H1 (cell line): ENCODE measurements at regions not wholly inside any gene's neighbourhood (a gene's known extent, or its start where the extent isn't known, plus 50 kb on each side); places are given as distances from the start of the nearest gene placed in this dataset.

Source experiments
- CTCF ChIA-PET: fragments of 300-600 bp; sonication (Branson Sonifier 250); formaldehyde crosslinking; loops from one replicate; lab custom pipeline; 2021; ENCODE audit not compliant: partially characterized antibody; lab: Charles Lee
- POLR2A ChIA-PET: fragments of 300-600 bp; sonication (Branson Sonifier 250); formaldehyde crosslinking; loops from one replicate; lab custom pipeline; 2021; ENCODE audit warnings: inconsistent platforms; ENCODE audit not compliant: partially characterized antibody; lab: Charles Lee
- DNase-seq, 2 experiments: peaks; one replicate each; pipeline versions ENCODE4 v3.0.0 to v3.0.0-alpha.2; 2010 to 2022; ENCODE audit warnings: low spot score in 2 of 2, low read depth in 1 of 2, mixed read lengths in 1 of 2
- FAIRE-seq: peaks from 2 replicates; lab custom pipeline; 2011; peaks lifted over from hg19 to GRCh38; lab: Jason Lieb, UNC
- H2AFZ ChIP-seq: 2 replicates; pipeline ENCODE4 v1.8.1; 2012; ENCODE audit warnings: low read length, inconsistent platforms
- H2AK5ac ChIP-seq: 2 replicates; pipeline ENCODE4 v1.6.1; 2013; ENCODE audit warnings: low read depth, low read length
- H2BK120ac ChIP-seq: replicated peaks from 2 replicates; pipeline ENCODE3; 2013; ENCODE audit warnings: low read depth, low read length, inconsistent platforms
- H2BK12ac ChIP-seq: 2 replicates; pipeline ENCODE4 v1.6.1; 2013; ENCODE audit warnings: low read depth, low read length
- H2BK15ac ChIP-seq: 2 replicates; pipeline ENCODE4 v1.6.1; 2013; ENCODE audit warnings: low read length
- H2BK20ac ChIP-seq: 2 replicates; pipeline ENCODE4 v1.6.1; 2013; ENCODE audit warnings: low read length
- H2BK5ac ChIP-seq: 2 replicates; pipeline ENCODE4 v1.6.1; 2013; ENCODE audit warnings: low read depth, low read length
- H3K14ac ChIP-seq: 2 replicates; pipeline ENCODE4 v1.6.1; 2013; ENCODE audit warnings: inconsistent platforms; ENCODE audit not compliant: insufficient read length
- H3K18ac ChIP-seq: 2 replicates; pipeline ENCODE4 v1.6.1; 2013; ENCODE audit warnings: low read length; ENCODE audit errors: extremely low read depth
- H3K23ac ChIP-seq: 2 replicates; pipeline ENCODE4 v1.6.1; 2013; ENCODE audit warnings: inconsistent platforms; ENCODE audit not compliant: insufficient read length
- H3K23me2 ChIP-seq: 2 replicates; pipeline ENCODE4 v1.6.1; 2013; ENCODE audit warnings: low read depth, low read length
- H3K27ac ChIP-seq: 2 replicates; pipeline ENCODE4 v1.6.1; 2011; ENCODE audit warnings: low read depth, low read length, inconsistent platforms
- H3K27me3 ChIP-seq, 4 experiments: replicated peaks in 1 of 4; 1 replicate in 1 of 4; 2 replicates in 3 of 4; pipeline versions ENCODE4 v1.6.1 to v1.8.1; 2011 to 2013; ENCODE audit warnings: low read length in 3 of 4, mild to moderate bottlenecking in 3 of 4, inconsistent platforms in 2 of 4, mixed read lengths in 2 of 4, moderate library complexity in 1 of 4; ENCODE audit not compliant: control insufficient read depth in 3 of 4, insufficient read depth in 3 of 4; ENCODE audit errors: extremely low read depth in 1 of 4
- H3K36me3 ChIP-seq, 4 experiments: 2 replicates each; pipeline versions ENCODE4 v1.6.1 to v1.8.1; 2011 to 2013; ENCODE audit warnings: mild to moderate bottlenecking in 4 of 4, low read length in 3 of 4, moderate library complexity in 2 of 4, control low read depth in 1 of 4, inconsistent platforms in 1 of 4; ENCODE audit not compliant: insufficient read depth in 4 of 4, control insufficient read depth in 2 of 4
- H3K4ac ChIP-seq: replicated peaks from 2 replicates; pipeline ENCODE3; 2013; ENCODE audit warnings: low read length, low read depth, mixed read lengths, inconsistent platforms; ENCODE audit not compliant: insufficient read length
- H3K4me1 ChIP-seq, 4 experiments: replicated peaks in 1 of 4; 1 replicate in 1 of 4; 2 replicates in 3 of 4; pipeline versions ENCODE4 v1.6.1 to v1.8.1; 2011 to 2013; ENCODE audit warnings: low read length in 3 of 4, inconsistent platforms in 2 of 4, mixed read lengths in 1 of 4; ENCODE audit not compliant: insufficient read depth in 4 of 4, control insufficient read depth in 3 of 4
- H3K4me2 ChIP-seq, 2 experiments: 2 replicates each; pipeline versions ENCODE4 v1.6.1 to v1.8.1; 2011 to 2013; ENCODE audit warnings: low read depth in 2 of 2, low read length in 2 of 2, control low read depth in 1 of 2, inconsistent platforms in 1 of 2, mild to moderate bottlenecking in 1 of 2; ENCODE audit not compliant: insufficient read depth in 1 of 2
- H3K4me3 ChIP-seq, 4 experiments: fragments of 200-600, 300-600 bp in 1 of 4; sonication (generic), shearing (Covaris generic), sonication (Bioruptor Twin) in 1 of 4; 2 replicates each; pipeline versions ENCODE4 v1.5.1 to v1.8.1; 2011 to 2016; ENCODE audit warnings: low read length in 4 of 4, low read depth in 3 of 4, control low read depth in 2 of 4, inconsistent platforms in 2 of 4, mild to moderate bottlenecking in 2 of 4, mixed read lengths in 1 of 4, moderate library complexity in 1 of 4; ENCODE audit not compliant: insufficient read depth in 2 of 4; ENCODE audit errors: extremely low read depth in 1 of 4
- H3K56ac ChIP-seq: replicated peaks from 2 replicates; pipeline ENCODE3; 2013; ENCODE audit warnings: low read depth, mild to moderate bottlenecking, mixed read lengths, low read length, inconsistent platforms; ENCODE audit not compliant: insufficient read length
- H3K79me1 ChIP-seq: 2 replicates; pipeline ENCODE4 v1.6.1; 2013; ENCODE audit warnings: low read depth, low read length, control low read depth
- H3K79me2 ChIP-seq, 2 experiments: 2 replicates each; pipeline versions ENCODE4 v1.6.1 to v1.8.1; 2012 to 2013; ENCODE audit warnings: low read length in 2 of 2, mild to moderate bottlenecking in 2 of 2, inconsistent platforms in 1 of 2; ENCODE audit not compliant: insufficient read depth in 2 of 2, control insufficient read depth in 1 of 2
- H3K9ac ChIP-seq, 4 experiments: replicated peaks in 1 of 4; 1 replicate in 1 of 4; 2 replicates in 3 of 4; pipeline versions ENCODE4 v1.6.1 to v1.8.1; 2011 to 2013; ENCODE audit warnings: low read depth in 3 of 4, low read length in 3 of 4, control low read depth in 2 of 4, mild to moderate bottlenecking in 2 of 4, moderate library complexity in 2 of 4, inconsistent platforms in 1 of 4; ENCODE audit errors: extremely low read depth in 1 of 4
- H3K9me3 ChIP-seq, 2 experiments: 2 replicates each; pipeline versions ENCODE4 v1.6.1 to v1.8.1; 2012 to 2013; ENCODE audit warnings: mild to moderate bottlenecking in 2 of 2, moderate library complexity in 2 of 2, control low read depth in 1 of 2, inconsistent platforms in 1 of 2, low read depth in 1 of 2, low read length in 1 of 2, mixed read lengths in 1 of 2; ENCODE audit not compliant: insufficient read depth in 2 of 2
- H4K20me1 ChIP-seq, 2 experiments: replicated peaks in 1 of 2; 2 replicates each; pipeline versions ENCODE3 to v1.8.1; 2011 to 2013; ENCODE audit warnings: inconsistent platforms in 2 of 2, low read length in 2 of 2, mild to moderate bottlenecking in 1 of 2; ENCODE audit not compliant: insufficient read depth in 2 of 2, control insufficient read depth in 1 of 2
- H4K5ac ChIP-seq: 2 replicates; pipeline ENCODE4 v1.6.1; 2013; ENCODE audit warnings: low read length, low read depth, mixed read lengths, inconsistent platforms; ENCODE audit not compliant: insufficient read length
- H4K8ac ChIP-seq: 2 replicates; pipeline ENCODE4 v1.8.0; 2013; ENCODE audit warnings: mild to moderate bottlenecking, moderate library complexity, low read length, inconsistent platforms; ENCODE audit not compliant: insufficient read depth; ENCODE audit errors: extremely low read depth
- H4K91ac ChIP-seq: replicated peaks from 2 replicates; pipeline ENCODE3; 2013; ENCODE audit warnings: low read length, mixed read lengths, inconsistent platforms; ENCODE audit not compliant: insufficient read length
- ATF3 ChIP-seq: IDR thresholded peaks from 2 replicates; pipeline ENCODE4 v1.6.1; 2011; ENCODE audit warnings: low read depth, mild to moderate bottlenecking, low read length; ENCODE audit not compliant: insufficient read depth
- BACH1 ChIP-seq: IDR thresholded peaks from 2 replicates; pipeline ENCODE4 v1.6.1; 2012; ENCODE audit warnings: low read length, improper control_type of control experiment
- CREB1 ChIP-seq: IDR thresholded peaks from 2 replicates; pipeline ENCODE4 v1.6.1; 2012; ENCODE audit warnings: inconsistent platforms
- CTBP2 ChIP-seq: IDR thresholded peaks from 2 replicates; pipeline ENCODE4 v1.7.0; 2011; ENCODE audit warnings: borderline replicate concordance, mild to moderate bottlenecking, moderate library complexity, mixed read lengths, low read length; ENCODE audit not compliant: insufficient read depth, insufficient read length
- KDM5A ChIP-seq: fragments of 200-600 bp; IDR thresholded peaks from 2 replicates; pipeline ENCODE4 v1.7.1; 2012; ENCODE audit warnings: mild to moderate bottlenecking, low read length, inconsistent platforms, mixed read lengths
- NANOG ChIP-seq: IDR thresholded peaks from 2 replicates; pipeline ENCODE4 v1.6.1; 2011; ENCODE audit warnings: low read length, low read depth, mild to moderate bottlenecking, inconsistent platforms; ENCODE audit not compliant: insufficient read depth, poor library complexity, severe bottlenecking
- PHF8 ChIP-seq: fragments of 200-600 bp; sonication (generic); conservative IDR thresholded peaks from 2 replicates; pipeline ENCODE4 v1.7.1; 2012; ENCODE audit warnings: low read depth, mild to moderate bottlenecking, inconsistent platforms, low read length, moderate library complexity
- POLR2AphosphoS5 ChIP-seq: IDR thresholded peaks from 2 replicates; pipeline ENCODE4 v1.6.1; 2011; ENCODE audit warnings: low read depth, low read length
- RAD21 ChIP-seq, 2 experiments: IDR thresholded peaks in 1 of 2; conservative IDR thresholded peaks in 1 of 2; 2 replicates each; pipeline ENCODE4 v1.6.1; 2011; ENCODE audit warnings: low read depth in 2 of 2, low read length in 2 of 2, improper control_type of control experiment in 1 of 2, inconsistent platforms in 1 of 2, mild to moderate bottlenecking in 1 of 2, moderate library complexity in 1 of 2
- SIRT6 ChIP-seq: IDR thresholded peaks from one replicate; pipeline ENCODE4 v1.7.1; 2012; ENCODE audit warnings: low read length, inconsistent platforms
- SUZ12 ChIP-seq: fragments of 200-600 bp; sonication (generic); IDR thresholded peaks from 2 replicates; pipeline ENCODE4 v1.6.1; 2012; ENCODE audit warnings: mild to moderate bottlenecking, inconsistent platforms, low read length, moderate library complexity, mixed read lengths
- WGBS, 2 experiments: shearing (Covaris generic) in 1 of 2; methylation state at CpG; one replicate each; pipeline versions ENCODE4 v1.1.6 to v1.1.7; 2013 to 2015; ENCODE audit warnings: low lambda C conversion rate in 2 of 2, mixed read lengths in 2 of 2, inconsistent platforms in 1 of 2, low coverage in 1 of 2, missing lambda C conversion rate in 1 of 2; ENCODE audit not compliant: insufficient replicate concordance in 2 of 2, insufficient coverage in 1 of 2, insufficient read length in 1 of 2; ENCODE audit errors: extremely low coverage in 1 of 2, missing lambda C conversion rate in 1 of 2; 5-methylcytosine and 5-hydroxymethylcytosine counted together

DNA sequence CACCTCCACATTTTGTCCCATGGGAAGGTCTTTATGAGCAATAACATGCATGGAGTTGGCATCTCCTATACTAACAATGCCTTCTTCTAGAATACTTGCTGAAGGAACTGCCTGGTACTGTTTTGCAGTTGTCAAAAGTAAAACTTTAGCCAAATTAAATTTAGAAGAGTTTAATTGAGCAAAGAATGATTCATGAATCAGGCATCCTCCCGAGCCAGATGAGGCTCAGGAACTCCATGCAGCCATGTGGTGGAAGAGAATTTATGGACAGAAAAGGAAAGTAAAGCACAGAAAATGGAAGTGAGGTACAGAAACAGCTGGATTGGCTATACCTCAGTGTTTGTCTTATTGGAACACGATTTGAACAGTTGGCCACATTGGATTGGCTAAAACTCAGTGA lies 1081.9 kb downstream of the SLITRK1 start:
- Histone ChIP-seq H4K91ac (no peak overlapping the region), H4K8ac (no peak overlapping the region), H3K4me3 (no peak overlapping the region), H4K20me1 (no peaks in the 10 kb centered on the region), H2BK120ac (no peak overlapping the region), H3K9ac (no peak overlapping the region), H2BK15ac (no peak overlapping the region), H3K9me3 (no peaks in the 10 kb centered on the region), H3K23ac (no peak overlapping the region), H3K56ac (no peak overlapping the region), H3K79me2 (no peaks in the 10 kb centered on the region), H3K4me2 (no peak overlapping the region), H3K23me2 (no peaks in the 10 kb centered on the region), H3K36me3 (no peaks in the 10 kb centered on the region), H2BK5ac (no peak overlapping the region), H3K27ac (no peak overlapping the region), H4K5ac (no peak overlapping the region), H3K18ac (no peak overlapping the region), H2BK20ac (0 out of 2 replicates have a peak overlapping the region, but pooled peaks have one; percentile 17), H3K14ac (no peak overlapping the region), H3K4ac (no peak overlapping the region), H2AK5ac (no peak overlapping the region), H2BK12ac (no peak overlapping the region), H2AFZ (0 out of 2 replicates have a peak overlapping the region, but pooled peaks have one; percentile 50), H3K79me1 (no peaks in the 10 kb centered on the region), H3K4me1 (peaks cover 0 to 3% (median 0%) of the 10 kb centered on the region in 4 experiments; a peak in 1 of 7 replicates), H3K27me3 (no peaks in the 10 kb centered on the region)
- TF ChIP-seq KDM5A (no peak), BACH1 (no peak), SUZ12 (no peak), POLR2AphosphoS5 (no peak), ATF3 (no peak), PHF8 (no peak), NANOG (no peak), RAD21 (IDR thresholded peaks at IDR 0.05 in 1 of 2, conservative IDR thresholded peaks at IDR 0.05 in 1 of 2; ENCODE audit: low read depth in 2 of 2, low read length in 2 of 2) (no peak), CTBP2 (no peak), SIRT6 (no peak), CREB1 (no peak)
- WGBS, 2 experiments = 100% methylated on average over 2 of the region's 2 CpGs; no CpG with 5 or more reads in 1 of the 2 experiments
- ChIA-PET CTCF (no interaction called here), POLR2A (no interaction called here)
- FAIRE-seq = no peak
- DNase-seq = no peak
